ENCODE measurements at regions not wholly inside any gene's neighbourhood (a gene's known extent, or its start where the extent isn't known, plus 50 kb on each side); places are given as distances from the start of the nearest gene placed in this dataset.

DNA sequence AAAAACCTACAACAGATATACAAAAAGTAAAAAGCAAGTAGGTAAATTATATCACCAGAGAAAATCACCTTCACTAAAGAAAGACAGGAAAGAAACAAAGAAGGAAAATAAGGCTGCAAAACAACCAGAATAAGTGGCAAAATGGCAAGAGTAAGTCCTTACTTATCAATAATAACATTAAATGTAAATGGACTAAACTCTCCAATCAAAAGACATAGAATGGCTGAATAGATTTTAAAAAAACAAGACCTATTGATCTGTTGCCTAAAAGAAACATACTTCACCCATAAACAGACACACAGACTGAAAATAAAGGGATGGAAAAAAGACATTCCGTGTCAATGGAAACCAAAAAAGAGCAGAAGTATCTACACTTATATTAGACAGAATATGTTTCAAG is 695.7 kb upstream of the FAT3 start:
- H3K18ac ChIP-seq (ENCODE audit: low read depth, low read length): no peak overlapping the region
- no peak overlapping the region for H4K8ac ChIP-seq (ENCODE audit: low read depth in 2 of 2, low read length in 2 of 2)
- no peak overlapping the region for H2AK9ac ChIP-seq (replicated peaks; ENCODE audit: low read depth, low read length, poor library complexity)
- H3K79me1 ChIP-seq (ENCODE audit: low read depth in 1 of 2, low read length in 2 of 2): no peaks in the 10 kb centered on the region
- H3K4me3 ChIP-seq (ENCODE audit: insufficient read depth, low read depth, low read length): no peak overlapping the region
- BruUV-seq (replicated peaks): no TSS peak
- peaks cover 10% of the 10 kb centered on the region for H3K9me3 ChIP-seq (ENCODE audit: control insufficient read depth, insufficient read depth, low read length)
- no peak overlapping the region for H2AFZ ChIP-seq (replicated peaks; ENCODE audit: low read length, poor library complexity)
- ATAC-seq (ENCODE audit: low read depth) (no peak), DNase-seq (no peak)
- H3K9me1 ChIP-seq (ENCODE audit: insufficient read depth, low read length): no peaks in the 10 kb centered on the region
- in situ Hi-C loops (cut with MboI; ENCODE audit: low sequenced_read_pairs) (no loop called here), dilution Hi-C loops (cut with HindIII; ENCODE audit: low sequenced_read_pairs, unreplicated experiment) (no loop called here), intact Hi-C loops (cut with micrococcal nuclease) (loop anchor here (10.0 kb wide), 1 partner anchor 984 kb away; no protein-coding TSS in a partner anchor)
- no peak overlapping the region for H3K4ac ChIP-seq (ENCODE audit: low read depth, low read length)
- H4K5ac ChIP-seq (ENCODE audit: low read depth, low read length): no peak overlapping the region
- H3K36me3 ChIP-seq (ENCODE audit: control insufficient read depth, insufficient read depth, low read length): no peaks in the 10 kb centered on the region
- no peak overlapping the region for H3K27ac ChIP-seq (ENCODE audit: insufficient read depth, low read length)
- no peak overlapping the region for H3K4me2 ChIP-seq (ENCODE audit: low read depth, low read length)
- H3K14ac ChIP-seq (replicated peaks; ENCODE audit: low read depth, low read length): no peak overlapping the region
- H4K20me1 ChIP-seq (ENCODE audit: insufficient read depth, low read length): no peaks in the 10 kb centered on the region
- no peak overlapping the region for H2BK15ac ChIP-seq (ENCODE audit: low read depth, low read length)
- no peak overlapping the region for H2BK120ac ChIP-seq (ENCODE audit: low read depth, low read length)
- H3K4me1 ChIP-seq (ENCODE audit: control insufficient read depth, insufficient read depth, low read length): no peaks in the 10 kb centered on the region
- no peak overlapping the region for H3K23ac ChIP-seq (ENCODE audit: low read depth, low read length)
- no peak overlapping the region for H4K91ac ChIP-seq (ENCODE audit: insufficient read depth, low read depth, low read length)
- CTCF ChIA-PET: no interaction called here
- H2BK5ac ChIP-seq (ENCODE audit: low read depth, low read length, poor library complexity, severe bottlenecking): no peak overlapping the region
- H3K27me3 ChIP-seq (ENCODE audit: control insufficient read depth, insufficient read depth, low read length): no peaks in the 10 kb centered on the region
- POLR2A ChIA-PET (ENCODE audit: unreplicated experiment): no interaction called here
- H3K56ac ChIP-seq (ENCODE audit: extremely low read depth, insufficient read depth, low read length): no peak overlapping the region
- WGBS, 2 experiments (ENCODE audit: extremely low coverage in 2 of 2, insufficient read length in 1 of 2): no CpG with 5 or more reads among the region's 1 CpG
- H3K9ac ChIP-seq (ENCODE audit: low read depth, low read length): no peak overlapping the region
- H2AK5ac ChIP-seq (ENCODE audit: low read depth, low read length): no peak overlapping the region
- TF ChIP-seq CTCF (conservative IDR thresholded peaks at IDR 0.05; ENCODE audit: low read depth, low read length): no peak
- no peak for TF ChIP-seq BHLHE40 (IDR thresholded peaks at IDR 0.05; ENCODE audit: low read depth, low read length)
- no peak for TF ChIP-seq FOS (IDR thresholded peaks at IDR 0.05; ENCODE audit: low read depth, low read length)
- no peak for TF ChIP-seq CEBPB (IDR thresholded peaks at IDR 0.05; ENCODE audit: low read depth, low read length)
- TF ChIP-seq RAD21 (IDR thresholded peaks at IDR 0.05; ENCODE audit: low read length): no peak
- no peak for TF ChIP-seq MXI1 (IDR thresholded peaks at IDR 0.05; ENCODE audit: borderline replicate concordance, low read depth, low read length)
- TF ChIP-seq USF2 (IDR thresholded peaks at IDR 0.05; ENCODE audit: low read depth, low read length): no peak
- no peak for TF ChIP-seq MAZ (IDR thresholded peaks at IDR 0.05; ENCODE audit: borderline replicate concordance, low read depth, low read length)
- no peak overlapping the region for H2BK20ac ChIP-seq (ENCODE audit: low read depth, low read length)

All from IMR-90 (cell line).